NCI-H1694 (cell line): ENCODE measurements at regions not wholly inside any gene's neighbourhood (a gene's known extent, or its start where the extent isn't known, plus 50 kb on each side); places are given as distances from the start of the nearest gene placed in this dataset.
"Not testable (repeated sequence)": the region's sequence is repeated elsewhere in the genome, so short reads cannot be mapped to it uniquely, and the experiment has no call there.

Source experiments
- DNase-seq: peaks from one replicate; lab custom pipeline; 2025; lab: John Stamatoyannopoulos, UW

- DNase-seq = no peak
These were observed 683.1 kb upstream of the PRR20A start for GRCh38 chr13:56457535-56458190.

GRCh38 chr13:56459286-56459685 lies 681.4 kb upstream of the PRR20A start:
- no peak for DNase-seq

DNA sequence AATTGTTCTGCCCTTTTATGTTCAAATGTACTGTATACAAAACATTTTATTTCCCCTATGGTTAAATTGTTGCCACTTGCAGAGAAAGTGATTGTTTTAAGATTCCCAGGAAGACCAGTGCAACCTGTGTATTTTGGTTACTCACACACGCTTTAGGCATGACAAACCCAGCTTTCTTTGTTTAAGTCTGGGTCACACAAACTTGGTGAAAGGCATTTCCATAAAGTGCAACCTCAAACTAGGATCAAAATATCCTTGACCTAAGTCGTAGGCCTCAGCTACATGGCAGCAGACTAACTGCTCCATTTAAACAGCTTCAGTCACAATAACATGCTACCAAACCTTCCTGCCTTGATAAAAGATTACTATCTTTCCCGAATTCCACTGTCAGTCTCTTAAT lies 639.0 kb upstream of the PRR20A start:
- DNase-seq = no peak

GRCh38 chr13:56510836-56511235 lies 629.9 kb upstream of the PRR20A start:
- no peak for DNase-seq

- DNase-seq = not testable (repeated sequence)
These were observed 628.4 kb upstream of the PRR20A start for GRCh38 chr13:56512336-56512735.

DNA sequence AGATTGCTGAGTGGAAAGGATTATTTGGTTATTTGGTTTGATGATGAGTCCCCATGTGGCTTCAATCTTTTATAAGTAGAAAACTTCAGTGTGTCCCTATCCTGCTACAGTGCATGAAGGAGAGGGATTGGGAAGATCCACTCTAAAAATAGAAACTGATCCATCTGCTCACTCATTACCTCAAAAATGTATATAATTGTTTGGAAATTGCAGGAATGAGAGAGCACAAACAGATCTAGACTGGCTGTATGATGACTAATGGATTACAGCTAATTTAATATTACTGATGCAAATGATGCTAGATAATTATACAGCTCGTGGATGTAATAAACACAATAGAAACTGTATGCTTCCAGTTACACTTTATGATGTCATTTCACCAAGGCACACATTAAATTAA lies 625.3 kb upstream of the PRR20A start:
- DNase-seq = no peak

DNA sequence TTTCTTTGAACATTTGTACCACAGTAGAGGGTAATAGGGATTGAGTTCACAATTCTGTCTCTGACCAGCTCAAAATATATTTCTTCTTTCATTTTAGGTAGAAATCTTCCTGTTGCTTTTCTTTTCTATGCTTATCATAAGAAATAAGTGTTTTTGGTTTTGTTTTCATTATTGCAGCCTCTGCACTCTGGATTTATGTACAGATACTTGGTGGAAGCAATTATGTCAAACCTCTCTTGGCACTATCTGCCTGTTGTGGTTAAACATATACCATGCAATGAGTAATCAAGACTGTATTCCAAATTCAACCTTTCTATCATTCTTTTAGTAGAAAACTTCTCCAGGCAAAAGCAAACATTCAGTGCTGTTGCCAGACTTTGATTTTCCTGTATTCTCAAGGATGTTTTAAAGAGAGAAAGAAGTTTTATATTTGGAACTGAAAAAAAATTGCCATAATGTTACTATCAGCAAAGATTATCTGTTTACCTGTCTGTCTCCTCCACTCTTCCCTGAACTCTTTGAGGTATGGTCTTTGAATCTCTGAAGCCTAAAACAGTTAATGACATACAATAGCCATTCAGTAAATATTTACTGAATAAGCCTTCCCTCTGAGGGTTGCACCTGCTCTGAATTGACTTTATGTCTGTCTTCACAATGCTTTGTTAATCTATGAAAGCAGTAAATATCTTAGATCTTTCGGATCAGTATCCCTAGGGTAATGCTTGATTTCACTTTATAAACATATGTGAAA lies 612.5 kb upstream of the PRR20A start:
- no peak for DNase-seq

DNA sequence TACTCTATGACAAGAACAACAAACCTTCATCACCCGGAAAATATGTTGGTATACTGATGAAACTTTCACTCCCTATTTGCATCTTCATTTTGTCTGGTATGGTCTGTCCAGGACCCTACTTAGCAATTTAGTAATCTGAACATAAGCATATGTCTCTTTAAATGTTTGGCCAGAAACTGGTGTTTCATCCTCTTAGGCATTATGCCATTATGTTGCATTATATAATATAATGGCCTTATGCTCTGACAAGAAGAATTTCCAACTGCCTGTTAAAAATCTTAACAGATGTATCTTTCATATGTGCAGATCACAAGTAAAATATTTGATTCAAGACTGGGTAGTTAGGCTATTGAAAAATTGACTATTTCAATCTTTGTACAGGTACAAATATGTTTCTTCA lies 610.6 kb upstream of the PRR20A start:
- no peak for DNase-seq

GRCh38 chr13:56547921-56548320 lies 592.8 kb upstream of the PRR20A start:
- DNase-seq = not testable (repeated sequence)

GRCh38 chr13:56558698-56559320 lies 581.9 kb upstream of the PRR20A start:
- no peak for DNase-seq

GRCh38 chr13:56561327-56561726 lies 579.4 kb upstream of the PRR20A start:
- no peak for DNase-seq

GRCh38 chr13:56563663-56564062 lies 577.1 kb upstream of the PRR20A start:
- DNase-seq = no peak

DNA sequence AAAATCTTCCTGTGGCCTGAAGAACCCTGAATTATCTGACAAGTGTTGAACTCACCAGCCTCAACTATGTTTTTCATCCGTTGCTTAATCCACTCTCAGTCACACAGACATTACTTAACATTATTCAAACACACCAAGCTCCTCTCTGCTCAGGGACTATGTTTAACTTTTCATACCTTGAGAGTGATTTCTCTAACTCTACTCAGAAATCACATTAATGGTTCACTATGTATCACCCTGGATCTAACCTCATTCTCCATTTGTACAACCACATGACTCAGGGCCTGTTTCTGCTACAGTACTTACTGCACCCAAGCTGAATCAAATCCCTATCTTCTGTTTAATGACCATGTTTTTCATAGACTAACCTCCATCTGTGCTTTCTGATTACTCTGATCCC lies 553.7 kb upstream of the PRR20A start:
- no peak for DNase-seq

DNA sequence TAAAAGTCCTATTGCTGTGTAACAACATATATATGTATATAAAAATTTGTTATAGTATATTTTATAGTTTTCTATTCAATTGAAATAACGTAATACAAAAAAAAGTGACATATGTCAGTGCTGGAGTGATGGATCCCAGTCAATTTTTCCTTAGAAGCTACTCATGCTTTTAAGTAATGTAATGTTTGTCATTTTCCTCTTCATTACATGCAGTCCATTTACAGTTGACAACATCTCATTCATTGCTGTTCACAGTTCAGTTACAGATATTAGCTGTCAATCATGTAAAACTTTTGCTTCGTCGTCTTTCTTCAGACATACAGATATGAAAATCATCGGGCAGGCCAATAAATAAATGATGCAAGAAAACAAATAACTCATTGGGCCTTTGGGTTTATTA lies 525.1 kb upstream of the PRR20A start:
- DNase-seq = no peak

- DNase-seq = no peak
These were observed 517.9 kb upstream of the PRR20A start for GRCh38 chr13:56622840-56623239.

DNA sequence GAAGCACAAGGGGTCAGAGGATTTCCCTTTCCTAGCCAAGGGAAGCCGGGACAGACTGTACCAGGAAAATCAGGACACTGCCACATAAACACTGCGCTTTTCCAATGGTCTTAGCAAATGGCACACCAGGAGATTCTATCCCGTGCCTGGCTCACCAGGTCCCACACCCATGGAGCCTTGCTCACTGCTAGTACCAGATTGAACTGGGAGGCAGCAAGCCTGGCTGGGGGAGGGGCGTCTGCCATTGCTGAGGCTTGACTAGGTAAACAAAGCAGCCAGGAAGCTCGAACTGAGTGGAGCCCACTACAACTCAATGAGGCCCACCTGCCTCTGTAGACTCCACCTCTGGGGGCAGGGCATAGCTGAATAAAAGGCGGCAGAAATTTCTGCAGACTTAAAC lies 511.8 kb upstream of the PRR20A start:
- DNase-seq = not testable (repeated sequence)

GRCh38 chr13:56631060-56631459 lies 509.7 kb upstream of the PRR20A start:
- not testable (repeated sequence) for DNase-seq

DNA sequence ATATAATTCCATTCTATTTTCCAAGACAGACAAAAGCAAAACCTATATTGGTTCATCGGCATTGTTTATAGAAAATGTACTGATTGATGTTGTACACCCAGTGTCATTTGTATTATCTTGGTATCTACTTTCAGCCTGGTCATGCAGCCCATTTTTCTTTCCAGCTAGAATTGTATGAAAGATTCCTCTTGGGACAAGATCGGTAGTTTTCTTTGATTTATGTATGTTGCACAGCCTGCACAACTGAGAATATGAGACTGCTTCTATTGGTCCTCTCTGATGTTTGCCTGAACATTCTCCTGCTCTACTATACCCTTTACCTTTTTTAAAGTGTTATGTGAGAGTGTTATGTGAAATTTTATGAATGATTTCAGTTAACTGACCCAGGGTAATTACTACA lies 487.7 kb upstream of the PRR20A start:
- no peak for DNase-seq

DNA sequence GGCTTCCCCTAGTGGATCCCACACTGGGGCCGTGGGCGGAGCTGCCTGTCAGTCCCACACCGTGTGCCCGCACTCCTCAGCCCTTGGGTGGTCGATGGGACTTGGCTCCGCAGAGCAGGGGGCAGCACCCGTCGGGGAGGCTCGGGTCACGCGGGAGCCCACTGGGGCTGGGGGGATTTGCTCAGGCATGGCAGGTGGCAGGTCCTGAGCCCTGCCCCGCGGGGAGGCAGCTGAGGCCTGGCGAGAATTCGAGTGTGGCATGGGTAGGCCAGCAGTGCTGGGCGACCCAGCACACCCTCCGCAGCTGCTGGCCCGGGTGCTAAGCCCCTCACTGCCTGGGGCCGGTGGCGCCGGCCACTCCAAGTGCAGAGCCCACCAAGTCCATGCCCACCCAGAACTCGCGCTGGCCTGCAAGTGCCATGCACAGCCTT lies 481.7 kb upstream of the PRR20A start:
- DNase-seq = no peak

DNA sequence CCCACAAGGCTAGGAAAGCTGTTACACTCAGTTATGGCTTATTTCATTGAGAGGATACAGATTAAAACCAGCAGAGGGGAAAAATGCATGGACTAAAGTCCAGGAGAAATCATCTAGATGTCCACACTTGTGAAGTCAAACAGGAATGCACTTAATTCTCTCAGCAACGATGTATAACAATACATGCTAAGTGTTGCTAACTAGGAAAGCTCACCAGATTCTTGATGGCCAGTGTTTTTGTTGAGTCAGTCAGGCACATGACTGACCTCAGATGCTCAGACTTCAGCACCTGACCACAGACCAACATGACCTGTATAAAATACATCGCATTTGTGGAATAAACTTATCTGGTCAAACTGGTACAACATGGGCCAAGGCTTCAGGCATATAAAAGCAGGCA lies 470.2 kb upstream of the PRR20A start:
- no peak for DNase-seq

DNA sequence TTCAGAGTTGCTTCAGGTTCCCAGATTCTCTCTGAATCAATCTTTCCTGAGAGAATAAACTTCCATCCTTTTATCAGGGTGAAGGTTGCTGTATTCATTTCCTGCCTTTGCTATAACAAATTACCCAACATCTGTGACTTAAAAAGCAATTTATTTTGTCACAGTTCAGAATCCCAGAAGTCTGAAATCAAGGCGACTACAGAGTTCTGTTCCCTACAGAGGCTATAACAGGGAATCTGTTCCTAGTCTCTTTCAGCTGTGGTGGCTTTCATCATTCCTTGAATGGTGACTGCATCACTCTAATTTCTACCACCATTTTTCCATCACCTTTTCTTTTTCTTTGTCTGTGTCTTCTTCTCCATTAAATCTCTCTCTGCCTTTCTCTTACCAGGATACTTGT lies 459.3 kb upstream of the PRR20A start:
- no peak for DNase-seq

DNA sequence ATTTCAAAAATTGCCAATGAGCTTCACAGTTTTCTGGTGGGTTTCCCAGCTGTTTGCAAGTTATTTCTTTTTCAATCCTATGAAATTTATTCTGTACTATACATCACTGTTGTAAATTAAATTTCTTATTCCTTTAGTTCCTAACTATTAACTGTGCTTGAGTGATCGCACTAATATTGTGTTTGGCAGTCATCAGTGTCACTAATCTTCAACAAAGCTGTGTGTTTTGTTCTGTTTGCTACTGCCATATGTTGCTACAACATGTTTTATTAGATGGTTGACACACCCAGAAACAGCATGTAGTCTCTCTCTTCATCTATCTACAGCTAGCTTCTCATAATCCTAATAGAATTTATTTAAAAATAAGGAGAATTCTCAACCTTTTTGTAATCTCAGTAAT lies 453.6 kb upstream of the PRR20A start:
- DNase-seq = peak; percentile 72

- no peak for DNase-seq
These were observed 443.7 kb upstream of the PRR20A start for GRCh38 chr13:56697011-56697410.
